Ishikawa (cell line): ENCODE measurements at regions not wholly inside any gene's neighbourhood (a gene's known extent, or its start where the extent isn't known, plus 50 kb on each side); places are given as distances from the start of the nearest gene placed in this dataset.

ENCODE experiments used
- CEBPB ChIP-seq: IDR thresholded peaks from 2 replicates; pipeline ENCODE4 v1.6.1; 2012
- CREB1 ChIP-seq: IDR thresholded peaks from 2 replicates; pipeline ENCODE4 v1.6.1; 2012; ENCODE audit warnings: low read depth
- EGR1 ChIP-seq: IDR thresholded peaks from 2 replicates; pipeline ENCODE4 v1.6.1; 2012
- EP300 ChIP-seq: IDR thresholded peaks from 2 replicates; pipeline ENCODE4 v1.6.1; 2012; ENCODE audit warnings: borderline replicate concordance
- FOXM1 ChIP-seq: IDR thresholded peaks from 2 replicates; pipeline ENCODE4 v1.6.1; 2012; ENCODE audit warnings: low read depth, borderline replicate concordance
- MAX ChIP-seq: IDR thresholded peaks from 2 replicates; pipeline ENCODE4 v1.6.1; 2012
- NFIC ChIP-seq: IDR thresholded peaks from 2 replicates; pipeline ENCODE4 v1.6.1; 2012
- RAD21 ChIP-seq: IDR thresholded peaks from 2 replicates; pipeline ENCODE4 v1.6.1; 2012; ENCODE audit warnings: low read depth
- REST ChIP-seq: IDR thresholded peaks from 2 replicates; pipeline ENCODE4 v1.6.1; 2012; ENCODE audit warnings: low read depth, mild to moderate bottlenecking
- TAF1 ChIP-seq: IDR thresholded peaks from 2 replicates; pipeline ENCODE4 v1.6.1; 2012; ENCODE audit warnings: low read depth, mild to moderate bottlenecking
- TCF12 ChIP-seq: IDR thresholded peaks from 2 replicates; pipeline ENCODE4 v1.6.1; 2012; ENCODE audit warnings: low read depth
- TEAD4 ChIP-seq: IDR thresholded peaks from 2 replicates; pipeline ENCODE4 v1.6.1; 2012
- USF1 ChIP-seq: IDR thresholded peaks from 2 replicates; pipeline ENCODE4 v1.6.1; 2012
- YY1 ChIP-seq: IDR thresholded peaks from 2 replicates; pipeline ENCODE4 v1.6.1; 2012; ENCODE audit warnings: low read depth
- ZBTB7A ChIP-seq: IDR thresholded peaks from 2 replicates; pipeline ENCODE4 v1.6.1; 2012; ENCODE audit warnings: low read depth

GRCh38 chr11:128388206-128388815 is 199.0 kb downstream of the ETS1 start:
- no peak for TF ChIP-seq FOXM1
- TF ChIP-seq USF1, result no peak
- no peak for TF ChIP-seq MAX
- TF ChIP-seq CREB1, result no peak
- no peak for TF ChIP-seq YY1
- no peak for TF ChIP-seq CEBPB
- TF ChIP-seq EP300, result no peak
- TF ChIP-seq TAF1, result no peak
- no peak for TF ChIP-seq REST
- TF ChIP-seq TEAD4, result no peak
- TF ChIP-seq EGR1, result no peak
- TF ChIP-seq ZBTB7A, result no peak
- no peak for TF ChIP-seq NFIC
- no peak for TF ChIP-seq TCF12

- TF ChIP-seq RAD21 (no peak), EGR1 (no peak), USF1 (no peak), REST (no peak), TCF12 (no peak), TEAD4 (no peak), TAF1 (no peak), MAX (no peak), CEBPB (no peak), ZBTB7A (no peak), NFIC (no peak), EP300 (no peak), CREB1 (no peak), YY1 (no peak), FOXM1 (no peak)
Measured at GRCh38 chr11:128379587-128380580, 207.5 kb downstream of the ETS1 start.

- TF ChIP-seq EGR1, result no peak
- TF ChIP-seq RAD21, result no peak
- TF ChIP-seq MAX, result no peak
- no peak for TF ChIP-seq EP300
- TF ChIP-seq YY1, result no peak
- no peak for TF ChIP-seq TEAD4
- no peak for TF ChIP-seq TAF1
- TF ChIP-seq NFIC, result no peak
- TF ChIP-seq TCF12, result no peak
- TF ChIP-seq REST, result no peak
- no peak for TF ChIP-seq USF1
- no peak for TF ChIP-seq CREB1
- TF ChIP-seq ZBTB7A, result no peak
- no peak for TF ChIP-seq FOXM1
- no peak for TF ChIP-seq CEBPB
Measured at GRCh38 chr11:128375961-128376360, 211.4 kb downstream of the ETS1 start.
